ENCODE measurements at regions not wholly inside any gene's neighbourhood (a gene's known extent, or its start where the extent isn't known, plus 50 kb on each side); places are given as distances from the start of the nearest gene placed in this dataset.

GRCh38 chr5:124235576-124235975, 510.9 kb downstream of the ZNF608 start:
- no peak for TF ChIP-seq GATA2 (IDR thresholded peaks at IDR 0.05; ENCODE audit: low read depth, low read length)
- no peak for TF ChIP-seq GATA3 (IDR thresholded peaks at IDR 0.05; ENCODE audit: low read depth, low read length)

Measured in SH-SY5Y (cell line).